RWPE2 (cell line): ENCODE measurements at regions not wholly inside any gene's neighbourhood (a gene's known extent, or its start where the extent isn't known, plus 50 kb on each side); places are given as distances from the start of the nearest gene placed in this dataset.
"Not testable (repeated sequence)": the region's sequence is repeated elsewhere in the genome, so short reads cannot be mapped to it uniquely, and the experiment has no call there.

Source experiments
- ATAC-seq: fragments of 200-7000 bp; cut with Tn5 transposase; 3 replicates; pipeline ENCODE4 v1.9.1; 2021; ENCODE audit warnings: low read depth
- DNase-seq: peaks from one replicate; pipeline ENCODE4 v3.0.0-alpha.2; 2020; ENCODE audit warnings: low spot score
- H3K27ac ChIP-seq: fragments of 450-650 bp; 2 replicates; pipeline ENCODE4 v1.5.1; 2017; ENCODE audit warnings: mild to moderate bottlenecking; ENCODE audit not compliant: poor library complexity, severe bottlenecking
- H3K27me3 ChIP-seq: fragments of 250-450 bp; sonication (Bioruptor Pico); 2 replicates; pipeline ENCODE4 v1.5.1; 2021; ENCODE audit warnings: mild to moderate bottlenecking, moderate library complexity; ENCODE audit not compliant: insufficient read depth, poor library complexity, severe bottlenecking
- H3K36me3 ChIP-seq: fragments of 250-450 bp; sonication (Bioruptor Pico); 2 replicates; pipeline ENCODE4 v1.5.1; 2020; ENCODE audit warnings: low read depth, mild to moderate bottlenecking, moderate library complexity
- H3K4me1 ChIP-seq: fragments of 250-450 bp; sonication (Bioruptor Pico); 2 replicates; pipeline ENCODE4 v1.5.1; 2021; ENCODE audit warnings: mild to moderate bottlenecking, moderate library complexity; ENCODE audit not compliant: insufficient read depth, poor library complexity, severe bottlenecking
- H3K4me3 ChIP-seq: fragments of 250-450 bp; sonication (Bioruptor Pico); 2 replicates; pipeline ENCODE4 v1.5.1; 2021; ENCODE audit warnings: mild to moderate bottlenecking, moderate library complexity; ENCODE audit not compliant: severe bottlenecking
- H3K9me3 ChIP-seq: fragments of 250-450 bp; sonication (Bioruptor Pico); 2 replicates; pipeline ENCODE4 v1.5.1; 2021; ENCODE audit warnings: mild to moderate bottlenecking, moderate library complexity; ENCODE audit not compliant: severe bottlenecking
- CTCF ChIP-seq: fragments of 450-650 bp; IDR thresholded peaks from one replicate; pipeline ENCODE4 v1.5.1; 2017; ENCODE audit warnings: mild to moderate bottlenecking, moderate library complexity; ENCODE audit not compliant: poor library complexity, severe bottlenecking

GRCh38 chr5:25441810-25442209 is 797.0 kb upstream of the CDH10 start:
- TF ChIP-seq CTCF = no peak
- Histone ChIP-seq H3K36me3 (no peaks in the 10 kb centered on the region), H3K4me3 (no peak overlapping the region), H3K27ac (no peak overlapping the region), H3K4me1 (no peaks in the 10 kb centered on the region), H3K27me3 (peaks cover 8% of the 10 kb centered on the region), H3K9me3 (no peaks in the 10 kb centered on the region)
- ATAC-seq (no peak), DNase-seq (no peak)

GRCh38 chr5:25439025-25439424 is 794.2 kb upstream of the CDH10 start:
- no peak for ATAC-seq
- Histone ChIP-seq H3K4me3 (no peak overlapping the region), H3K9me3 (no peaks in the 10 kb centered on the region), H3K4me1 (no peaks in the 10 kb centered on the region), H3K36me3 (no peaks in the 10 kb centered on the region), H3K27ac (no peak overlapping the region), H3K27me3 (peaks cover 8% of the 10 kb centered on the region)
- no peak for DNase-seq
- no peak for TF ChIP-seq CTCF

GRCh38 chr5:25438375-25438774 is 793.6 kb upstream of the CDH10 start:
- not testable (repeated sequence) for H3K9me3 ChIP-seq, DNase-seq, H3K27me3 ChIP-seq, H3K4me1 ChIP-seq, H3K4me3 ChIP-seq, ATAC-seq, H3K27ac ChIP-seq, H3K36me3 ChIP-seq

GRCh38 chr5:25436452-25436851 is 791.7 kb upstream of the CDH10 start:
- no peak for ATAC-seq
- DNase-seq = no peak
- H3K4me3 ChIP-seq = no peak overlapping the region
- peaks cover 8% of the 10 kb centered on the region for H3K27me3 ChIP-seq
- H3K36me3 ChIP-seq = no peaks in the 10 kb centered on the region
- no peak for TF ChIP-seq CTCF
- H3K9me3 ChIP-seq = no peaks in the 10 kb centered on the region
- H3K4me1 ChIP-seq = no peaks in the 10 kb centered on the region
- no peak overlapping the region for H3K27ac ChIP-seq

GRCh38 chr5:25435882-25436281 is 791.1 kb upstream of the CDH10 start:
- DNase-seq (no peak), ATAC-seq (no peak)
- Histone ChIP-seq H3K27ac (no peak overlapping the region), H3K27me3 (peaks cover 8% of the 10 kb centered on the region), H3K36me3 (no peaks in the 10 kb centered on the region), H3K9me3 (no peaks in the 10 kb centered on the region), H3K4me1 (no peaks in the 10 kb centered on the region), H3K4me3 (no peak overlapping the region)
- no peak for TF ChIP-seq CTCF

DNA sequence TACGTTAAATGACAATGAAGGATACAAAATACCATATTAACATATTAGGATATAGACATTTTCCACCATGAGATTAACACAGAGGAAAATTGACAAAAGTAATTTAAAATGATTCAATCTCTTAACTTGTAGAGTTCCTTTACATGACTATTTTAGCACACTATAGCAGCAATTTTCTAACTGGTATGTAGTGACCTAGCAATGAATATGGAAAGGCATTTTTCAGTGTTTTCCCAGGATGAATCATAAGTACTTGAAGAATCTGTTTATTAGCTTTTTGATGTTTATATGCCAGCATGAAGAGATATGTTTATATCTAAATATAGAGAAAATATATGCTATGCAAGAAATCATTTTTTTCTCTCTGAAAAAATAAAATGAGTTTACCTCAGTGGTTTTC is 782.5 kb upstream of the CDH10 start:
- Histone ChIP-seq H3K27ac (no peak overlapping the region), H3K4me3 (no peak overlapping the region), H3K4me1 (no peaks in the 10 kb centered on the region), H3K27me3 (peaks cover 3% of the 10 kb centered on the region), H3K9me3 (no peaks in the 10 kb centered on the region), H3K36me3 (no peaks in the 10 kb centered on the region)
- ATAC-seq = no peak
- no peak for TF ChIP-seq CTCF
- DNase-seq = no peak
